ENCODE measurements at regions not wholly inside any gene's neighbourhood (a gene's known extent, or its start where the extent isn't known, plus 50 kb on each side); places are given as distances from the start of the nearest gene placed in this dataset.
"Not testable (repeated sequence)": the region's sequence is repeated elsewhere in the genome, so short reads cannot be mapped to it uniquely, and the experiment has no call there.

GRCh38 chr9:107782789-107783188 lies 293.2 kb upstream of the KLF4 start:
- H3K27ac ChIP-seq, result no peak overlapping the region
- no peak for TF ChIP-seq ZFX (IDR thresholded peaks at IDR 0.05; ENCODE audit: borderline replicate concordance)

GRCh38 chr9:107782381-107782780 lies 292.8 kb upstream of the KLF4 start:
- no peak overlapping the region for H3K27ac ChIP-seq
- TF ChIP-seq ZFX (IDR thresholded peaks at IDR 0.05; ENCODE audit: borderline replicate concordance) (no peak), CTCF (IDR thresholded peaks at IDR 0.05) (no peak)

GRCh38 chr9:107780960-107781359 lies 291.4 kb upstream of the KLF4 start:
- TF ChIP-seq ZFX (IDR thresholded peaks at IDR 0.05; ENCODE audit: borderline replicate concordance) (no peak), CTCF (IDR thresholded peaks at IDR 0.05) (no peak)
- H3K27ac ChIP-seq, result no peak overlapping the region

- TF ChIP-seq CTCF (IDR thresholded peaks at IDR 0.05) (no peak), ZFX (IDR thresholded peaks at IDR 0.05; ENCODE audit: borderline replicate concordance) (no peak)
- no peak overlapping the region for H3K27ac ChIP-seq
These were observed 290.2 kb upstream of the KLF4 start for GRCh38 chr9:107779731-107780130.

GRCh38 chr9:107778661-107779060 lies 289.1 kb upstream of the KLF4 start:
- no peak overlapping the region for H3K27ac ChIP-seq
- TF ChIP-seq CTCF (IDR thresholded peaks at IDR 0.05) (no peak), ZFX (IDR thresholded peaks at IDR 0.05; ENCODE audit: borderline replicate concordance) (no peak)

GRCh38 chr9:107774099-107774498 lies 284.5 kb upstream of the KLF4 start:
- H3K27ac ChIP-seq, result not testable (repeated sequence)

- TF ChIP-seq ZFX (IDR thresholded peaks at IDR 0.05; ENCODE audit: borderline replicate concordance) (no peak), CTCF (IDR thresholded peaks at IDR 0.05) (no peak)
- H3K27ac ChIP-seq, result no peak overlapping the region
These were observed 283.4 kb upstream of the KLF4 start for GRCh38 chr9:107772988-107773387.

GRCh38 chr9:107770716-107771115 lies 281.1 kb upstream of the KLF4 start:
- TF ChIP-seq CTCF (IDR thresholded peaks at IDR 0.05) (no peak), ZFX (IDR thresholded peaks at IDR 0.05; ENCODE audit: borderline replicate concordance) (no peak)
- H3K27ac ChIP-seq, result no peak overlapping the region

All from 22Rv1 (cell line).